B cell (primary cell): ENCODE measurements at regions not wholly inside any gene's neighbourhood (a gene's known extent, or its start where the extent isn't known, plus 50 kb on each side); places are given as distances from the start of the nearest gene placed in this dataset.

Experiments used
- EZH2 ChIP-seq: IDR thresholded peaks from 2 replicates; pipeline ENCODE4 v1.6.1; 2012; ENCODE audit warnings: borderline replicate concordance, low read depth, mild to moderate bottlenecking, moderate library complexity, low read length; ENCODE audit not compliant: insufficient read depth, poor library complexity, severe bottlenecking
- TF ChIP-seq, protein P1 (sequence below): fragments of 200-600 bp; IDR thresholded peaks from one replicate; pipeline ENCODE4 v1.8.0; 2022; ENCODE audit warnings: antibody characterized with exemption, mild to moderate bottlenecking

GRCh38 chr2:103167599-103167998, 405.8 kb downstream of the TMEM182 start:
- TF ChIP-seq, protein P1, sequence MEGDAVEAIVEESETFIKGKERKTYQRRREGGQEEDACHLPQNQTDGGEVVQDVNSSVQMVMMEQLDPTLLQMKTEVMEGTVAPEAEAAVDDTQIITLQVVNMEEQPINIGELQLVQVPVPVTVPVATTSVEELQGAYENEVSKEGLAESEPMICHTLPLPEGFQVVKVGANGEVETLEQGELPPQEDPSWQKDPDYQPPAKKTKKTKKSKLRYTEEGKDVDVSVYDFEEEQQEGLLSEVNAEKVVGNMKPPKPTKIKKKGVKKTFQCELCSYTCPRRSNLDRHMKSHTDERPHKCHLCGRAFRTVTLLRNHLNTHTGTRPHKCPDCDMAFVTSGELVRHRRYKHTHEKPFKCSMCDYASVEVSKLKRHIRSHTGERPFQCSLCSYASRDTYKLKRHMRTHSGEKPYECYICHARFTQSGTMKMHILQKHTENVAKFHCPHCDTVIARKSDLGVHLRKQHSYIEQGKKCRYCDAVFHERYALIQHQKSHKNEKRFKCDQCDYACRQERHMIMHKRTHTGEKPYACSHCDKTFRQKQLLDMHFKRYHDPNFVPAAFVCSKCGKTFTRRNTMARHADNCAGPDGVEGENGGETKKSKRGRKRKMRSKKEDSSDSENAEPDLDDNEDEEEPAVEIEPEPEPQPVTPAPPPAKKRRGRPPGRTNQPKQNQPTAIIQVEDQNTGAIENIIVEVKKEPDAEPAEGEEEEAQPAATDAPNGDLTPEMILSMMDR = no peak
- TF ChIP-seq EZH2 = no peak
